Stimulated activated CD8-positive, alpha-beta memory T cell treated with anti-CD3 and anti-CD28 coated beads, Interleukin-2, amount 100 ng/mL, for 48 hours (primary cell): ENCODE measurements at regions not wholly inside any gene's neighbourhood (a gene's known extent, or its start where the extent isn't known, plus 50 kb on each side); places are given as distances from the start of the nearest gene placed in this dataset.

Experiments used
- DNase-seq, 2 donors: peaks; one replicate each; pipeline ENCODE4 v3.0.0-alpha.2; 2020; ENCODE audit warnings: low read depth in 2 of 2

GRCh38 chr9:38313421-38313820 is 79.1 kb upstream of the ALDH1B1 start:
- no peak for DNase-seq

- no peak for DNase-seq
Measured at GRCh38 chr9:38312406-38312805, 80.1 kb upstream of the ALDH1B1 start.

DNA sequence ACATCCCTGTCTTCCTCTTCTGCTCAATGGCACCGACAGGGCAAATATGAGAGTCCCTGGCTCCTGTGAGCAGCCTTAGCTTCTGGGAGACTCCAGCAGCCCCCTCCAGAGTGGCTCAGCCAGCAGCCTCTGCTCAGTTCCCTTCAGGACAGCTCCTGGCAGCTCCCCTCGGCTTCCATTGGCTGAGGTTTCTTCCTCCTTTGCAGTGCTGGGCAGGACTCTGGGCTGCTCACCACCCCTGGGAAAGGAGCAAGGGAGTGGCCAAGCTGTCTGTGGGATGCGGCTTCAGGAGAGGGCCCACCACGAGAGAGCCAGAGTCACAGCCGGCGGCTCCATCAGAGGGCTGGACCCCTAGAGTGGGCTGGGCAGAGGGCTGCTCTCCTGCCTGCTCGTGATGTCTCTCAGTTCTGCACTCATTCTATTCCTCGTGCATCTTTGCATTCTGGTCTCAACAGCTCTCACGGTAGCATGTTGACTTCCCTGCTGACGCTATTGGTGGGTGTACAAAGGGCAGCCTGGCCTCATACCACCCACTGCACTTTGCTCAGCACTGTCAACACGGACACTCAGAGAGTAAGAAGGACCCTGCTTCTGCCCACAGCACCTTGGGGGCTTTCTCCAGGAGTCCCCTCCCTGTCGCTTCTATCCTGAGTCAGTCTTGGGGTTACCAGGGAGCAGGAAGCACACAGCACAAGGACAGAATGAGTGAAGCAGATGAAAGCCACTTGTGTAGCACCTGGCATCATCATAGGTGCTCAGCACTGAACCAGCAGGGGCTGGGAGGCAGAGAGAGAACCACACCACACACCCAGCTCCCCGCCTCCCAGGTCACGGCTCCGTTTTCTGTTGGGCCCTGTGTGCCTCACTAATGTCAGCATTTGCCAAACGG is 80.9 kb upstream of the ALDH1B1 start:
- DNase-seq: no peak

- no peak for DNase-seq
Measured at GRCh38 chr9:38309324-38310195, 82.9 kb upstream of the ALDH1B1 start.

GRCh38 chr9:38308136-38308535 is 84.4 kb upstream of the ALDH1B1 start:
- DNase-seq: no peak

DNA sequence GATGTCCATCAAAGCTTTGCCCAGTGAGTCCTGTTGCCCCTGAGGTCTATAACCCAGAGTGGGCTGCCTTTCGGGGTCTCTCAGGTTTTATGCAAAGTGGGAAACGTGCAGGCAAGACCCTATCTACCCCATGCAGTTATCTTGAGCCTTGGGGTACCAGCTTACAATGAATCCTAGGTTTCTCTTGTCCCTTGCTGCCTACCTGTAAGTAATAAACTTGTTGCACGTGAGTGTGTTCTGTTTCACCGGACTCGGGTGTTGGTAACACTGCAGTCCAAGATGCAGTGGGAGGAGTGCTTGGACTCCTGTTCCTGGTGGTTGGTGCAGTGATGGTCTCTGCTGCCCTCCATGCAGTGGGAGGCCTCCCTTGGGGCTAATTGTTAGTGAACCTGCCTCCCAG is 85.6 kb upstream of the ALDH1B1 start:
- DNase-seq: no peak

- DNase-seq: no peak
Measured at GRCh38 chr9:38305582-38305981, 86.9 kb upstream of the ALDH1B1 start.

- no peak for DNase-seq
Measured at GRCh38 chr9:38301376-38302106, 91.0 kb upstream of the ALDH1B1 start.

DNA sequence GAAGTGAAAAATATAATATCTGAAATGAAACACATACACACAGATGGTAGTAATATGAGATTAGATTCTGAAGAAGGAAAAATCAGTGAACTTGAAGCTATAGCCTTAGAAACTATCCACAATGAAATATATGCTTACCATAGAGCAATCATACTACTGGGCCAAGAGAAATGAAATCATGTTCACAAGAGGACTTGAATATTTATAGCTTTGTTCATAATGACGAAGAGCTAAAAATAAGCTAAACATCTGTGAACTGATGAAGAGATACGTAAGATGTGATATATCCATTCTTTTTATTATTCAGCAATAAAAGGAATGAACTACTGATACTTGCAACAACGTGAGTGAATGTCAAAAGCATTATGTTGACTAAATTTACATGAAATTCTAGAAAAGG is 92.6 kb upstream of the ALDH1B1 start:
- no peak for DNase-seq

- no peak for DNase-seq
Measured at GRCh38 chr9:38298904-38299303, 93.6 kb upstream of the ALDH1B1 start.

DNA sequence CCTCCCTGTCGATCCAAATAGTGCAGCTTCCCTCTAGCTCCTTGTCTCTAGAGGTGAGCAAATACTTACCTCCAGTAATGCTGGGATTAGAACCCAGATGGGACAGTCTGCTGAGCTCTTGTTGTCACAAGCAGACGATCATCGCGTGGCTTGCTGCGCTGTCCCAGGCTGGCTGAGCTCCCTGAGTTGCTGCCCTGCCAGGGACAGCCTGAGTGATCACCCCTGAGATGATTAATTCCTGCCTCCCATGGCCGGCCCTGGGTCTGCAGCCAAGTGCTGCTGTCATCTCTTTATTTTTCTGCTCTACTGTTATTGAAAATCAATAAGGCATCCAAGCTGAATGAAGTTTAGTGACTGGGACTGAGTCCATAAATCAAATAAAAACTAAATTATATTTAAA is 94.0 kb upstream of the ALDH1B1 start:
- no peak for DNase-seq

GRCh38 chr9:38296807-38297206 is 95.7 kb upstream of the ALDH1B1 start:
- DNase-seq: no peak

GRCh38 chr9:38295764-38296163 is 96.7 kb upstream of the ALDH1B1 start:
- no peak for DNase-seq

DNA sequence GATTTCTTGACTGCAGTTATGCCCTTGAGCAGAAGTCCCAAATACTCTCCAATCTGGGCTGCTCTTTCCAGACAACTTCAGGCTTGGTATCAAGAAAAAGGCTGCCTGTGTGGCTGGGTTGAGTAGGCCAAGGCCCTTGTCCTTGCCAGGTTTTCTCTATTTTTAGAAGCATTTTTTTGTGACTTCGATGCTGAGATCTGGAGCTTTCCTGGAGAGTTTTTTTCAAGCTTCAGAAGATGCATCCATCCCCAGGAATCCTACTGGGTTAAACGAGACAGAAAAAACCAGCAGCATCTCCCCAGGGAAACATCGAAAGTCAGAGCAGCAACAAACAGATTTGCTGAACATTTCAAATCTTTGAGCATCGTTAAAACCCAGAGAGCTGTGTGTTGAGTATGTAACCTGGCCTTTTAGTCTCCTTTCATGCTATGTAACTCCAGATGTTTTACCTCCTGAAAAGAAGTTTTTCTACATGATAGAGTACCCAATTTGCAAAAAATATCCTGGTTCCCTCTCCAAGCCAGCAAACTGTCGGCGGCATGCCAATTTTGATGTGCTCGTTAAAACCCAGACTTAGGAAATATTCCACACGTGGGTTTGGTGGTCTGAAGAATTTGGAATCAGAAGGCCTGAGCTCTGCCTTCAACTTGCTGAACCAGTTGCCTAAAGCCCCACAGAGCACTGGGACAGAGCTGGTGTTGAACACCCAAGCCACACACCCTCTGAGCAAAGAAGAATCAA is 98.1 kb upstream of the ALDH1B1 start:
- DNase-seq: no peak

GRCh38 chr9:38293022-38293421 is 99.5 kb upstream of the ALDH1B1 start:
- DNase-seq: no peak

GRCh38 chr9:38292480-38292879 is 100.0 kb upstream of the ALDH1B1 start:
- no peak for DNase-seq

GRCh38 chr9:38289866-38290245 is 102.6 kb upstream of the ALDH1B1 start:
- no peak for DNase-seq

GRCh38 chr9:38289236-38289865 is 103.2 kb upstream of the ALDH1B1 start:
- no peak for DNase-seq

DNA sequence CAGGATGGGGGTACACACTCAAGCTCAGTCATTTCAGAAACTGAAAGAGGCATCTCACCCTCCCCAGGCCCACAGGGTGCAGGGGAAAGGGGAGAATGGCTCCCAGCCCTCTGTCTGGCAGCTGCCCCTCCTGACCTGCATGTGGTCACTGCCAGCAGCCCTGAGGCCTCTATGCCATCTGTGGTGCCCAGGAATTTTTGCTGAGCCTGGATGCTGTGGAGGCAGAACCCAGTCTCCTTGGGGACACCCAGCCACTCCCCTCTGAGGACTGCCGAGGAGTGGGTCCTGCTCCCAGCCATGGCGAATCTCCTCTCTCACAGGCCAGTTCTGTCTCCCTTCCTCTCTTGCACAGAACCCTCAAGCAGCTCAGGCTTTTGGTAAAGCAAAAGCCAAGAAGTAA is 104.0 kb upstream of the ALDH1B1 start:
- DNase-seq: no peak

DNA sequence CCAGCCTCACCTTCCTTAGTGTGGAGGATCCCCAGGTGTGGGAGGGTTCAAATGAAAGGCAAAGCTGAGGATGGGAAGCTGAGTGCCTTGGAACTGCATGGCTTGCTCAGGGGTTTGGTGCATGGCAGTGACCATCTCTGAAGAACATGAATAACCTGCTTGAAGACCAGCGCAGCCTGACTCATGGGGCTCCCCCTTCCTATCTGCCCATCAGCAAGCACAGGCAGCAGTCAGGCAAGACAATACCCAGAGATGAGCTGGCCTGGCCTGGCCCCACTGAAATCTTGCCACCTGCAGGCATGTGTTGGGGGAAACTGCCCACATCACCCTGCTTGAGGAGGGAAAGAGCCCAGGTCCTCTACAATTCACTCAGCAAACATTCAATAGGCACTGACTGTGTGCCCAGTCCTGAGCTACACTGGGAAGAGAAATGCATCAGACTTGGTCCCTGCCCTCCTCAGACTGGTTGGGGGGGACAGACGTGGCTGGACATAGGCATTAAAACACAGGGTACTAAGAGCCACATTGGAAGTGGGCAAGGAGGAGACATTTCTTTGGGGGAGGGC is 105.0 kb upstream of the ALDH1B1 start:
- no peak for DNase-seq

DNA sequence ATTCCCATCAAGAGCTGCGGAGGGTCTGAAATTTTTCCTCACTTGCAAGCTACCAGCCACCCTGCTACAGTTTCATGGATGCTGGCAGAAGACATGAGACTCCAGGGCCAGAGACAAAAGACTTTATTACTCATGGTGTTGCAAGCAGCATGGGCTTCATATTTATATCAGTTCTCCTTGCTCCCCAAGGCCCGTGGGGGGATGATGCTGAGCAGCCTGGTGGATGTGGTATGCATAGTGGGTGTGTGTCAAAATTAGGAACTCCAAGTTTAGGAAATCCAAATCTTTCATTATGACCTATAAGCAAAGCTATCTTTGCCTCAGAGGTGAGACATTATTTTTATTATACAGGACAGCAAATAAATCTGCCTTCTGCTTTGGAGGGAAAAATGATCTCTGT is 105.7 kb upstream of the ALDH1B1 start:
- DNase-seq: no peak
